ENCODE measurements at regions not wholly inside any gene's neighbourhood (a gene's known extent, or its start where the extent isn't known, plus 50 kb on each side); places are given as distances from the start of the nearest gene placed in this dataset.

DNA sequence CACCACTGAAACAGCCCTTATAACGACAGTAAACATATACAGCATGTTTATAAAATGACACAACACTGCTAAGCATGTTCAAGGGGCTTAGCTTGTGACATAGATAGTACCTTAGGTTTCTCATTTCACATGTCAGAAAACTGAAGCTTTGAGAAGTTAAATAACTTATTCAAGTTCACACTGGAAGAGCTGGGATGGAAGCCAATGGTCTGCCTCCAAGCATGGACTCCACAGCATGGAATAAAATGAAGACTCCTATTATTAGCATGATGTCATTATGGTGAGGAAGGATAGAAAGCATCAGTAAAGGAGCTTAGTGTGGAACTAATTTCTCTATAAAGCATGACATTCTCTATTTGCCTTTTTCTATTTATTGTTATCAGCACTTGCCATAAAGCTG, 316.7 kb downstream of the PLK2 start:
- TF ChIP-seq, protein P1, sequence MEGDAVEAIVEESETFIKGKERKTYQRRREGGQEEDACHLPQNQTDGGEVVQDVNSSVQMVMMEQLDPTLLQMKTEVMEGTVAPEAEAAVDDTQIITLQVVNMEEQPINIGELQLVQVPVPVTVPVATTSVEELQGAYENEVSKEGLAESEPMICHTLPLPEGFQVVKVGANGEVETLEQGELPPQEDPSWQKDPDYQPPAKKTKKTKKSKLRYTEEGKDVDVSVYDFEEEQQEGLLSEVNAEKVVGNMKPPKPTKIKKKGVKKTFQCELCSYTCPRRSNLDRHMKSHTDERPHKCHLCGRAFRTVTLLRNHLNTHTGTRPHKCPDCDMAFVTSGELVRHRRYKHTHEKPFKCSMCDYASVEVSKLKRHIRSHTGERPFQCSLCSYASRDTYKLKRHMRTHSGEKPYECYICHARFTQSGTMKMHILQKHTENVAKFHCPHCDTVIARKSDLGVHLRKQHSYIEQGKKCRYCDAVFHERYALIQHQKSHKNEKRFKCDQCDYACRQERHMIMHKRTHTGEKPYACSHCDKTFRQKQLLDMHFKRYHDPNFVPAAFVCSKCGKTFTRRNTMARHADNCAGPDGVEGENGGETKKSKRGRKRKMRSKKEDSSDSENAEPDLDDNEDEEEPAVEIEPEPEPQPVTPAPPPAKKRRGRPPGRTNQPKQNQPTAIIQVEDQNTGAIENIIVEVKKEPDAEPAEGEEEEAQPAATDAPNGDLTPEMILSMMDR (IDR thresholded peaks at IDR 0.05): no peak
- no peak for TF ChIP-seq POLR2A (IDR thresholded peaks at IDR 0.05)

All from lower leg skin (tissue), 3 donors.